CD4-positive, alpha-beta T cell (primary cell): ENCODE measurements at regions not wholly inside any gene's neighbourhood (a gene's known extent, or its start where the extent isn't known, plus 50 kb on each side); places are given as distances from the start of the nearest gene placed in this dataset.

Experiments
- ATAC-seq: fragments of 200-7000 bp; cut with Tn5 transposase; one replicate; pipeline ENCODE4 v1.10.0; 2022; ENCODE audit warnings: mild to moderate bottlenecking; ENCODE audit not compliant: poor library complexity
- CTCF ChIA-PET: fragments of 350-600 bp; sonication (Branson Sonifier 250); formaldehyde crosslinking; loops from one replicate; lab custom pipeline; 2021; ENCODE audit warnings: antibody characterized with exemption, inconsistent platforms; lab: Charles Lee
- POLR2A ChIA-PET: fragments of 350-600 bp; sonication (Branson Sonifier 250); formaldehyde crosslinking; loops from one replicate; lab custom pipeline; 2021; ENCODE audit warnings: antibody characterized with exemption, inconsistent platforms; lab: Charles Lee
- DNase-seq, 14 experiments: peaks; one replicate each; pipeline ENCODE4 v3.0.0-alpha.2; 2013 to 2020; ENCODE audit warnings: mixed read lengths in 2 of 14
- H3K27ac ChIP-seq, 2 donors: one replicate each; pipeline versions ENCODE4 v1.5.1 to v1.7.0; 2013; ENCODE audit warnings: low read length in 2 of 2, low read depth in 1 of 2, mild to moderate bottlenecking in 1 of 2
- H3K27me3 ChIP-seq, 2 experiments: 1 replicate in 1 of 2; 2 replicates in 1 of 2; pipeline versions ENCODE4 v1.6.1 to v1.7.0; 2013; ENCODE audit warnings: low read length in 2 of 2, control low read depth in 1 of 2, mild to moderate bottlenecking in 1 of 2, moderate library complexity in 1 of 2; ENCODE audit not compliant: insufficient read depth in 2 of 2, control insufficient read depth in 1 of 2
- H3K36me3 ChIP-seq: one replicate; pipeline ENCODE4 v1.6.1; 2013; ENCODE audit warnings: low read length, control low read depth; ENCODE audit not compliant: insufficient read depth
- H3K4me1 ChIP-seq: one replicate; pipeline ENCODE4 v1.6.1; 2013; ENCODE audit warnings: low read length, control low read depth; ENCODE audit not compliant: insufficient read depth
- H3K4me3 ChIP-seq: one replicate; pipeline ENCODE4 v1.5.1; 2013; ENCODE audit warnings: mild to moderate bottlenecking, low read length, moderate library complexity
- H3K9me3 ChIP-seq, 2 experiments: 1 replicate in 1 of 2; 2 replicates in 1 of 2; pipeline versions ENCODE4 v1.6.1 to v1.7.0; 2013; ENCODE audit warnings: low read length in 2 of 2, mild to moderate bottlenecking in 2 of 2, control low read depth in 1 of 2, moderate library complexity in 1 of 2; ENCODE audit not compliant: control insufficient read depth in 1 of 2, insufficient read depth in 1 of 2
- H3K27ac Mint-ChIP-seq: one replicate; pipeline ENCODE4 v1.8.0; 2020; ENCODE audit warnings: mixed read lengths
- H3K27me3 Mint-ChIP-seq: one replicate; pipeline ENCODE4 v1.8.0; 2021; ENCODE audit warnings: mixed read lengths
- H3K36me3 Mint-ChIP-seq: one replicate; pipeline ENCODE4 v1.8.0; 2021; ENCODE audit warnings: low read depth, mixed read lengths
- H3K4me1 Mint-ChIP-seq: one replicate; pipeline ENCODE4 v1.8.0; 2021; ENCODE audit warnings: low read depth, mixed read lengths
- H3K4me3 Mint-ChIP-seq: one replicate; pipeline ENCODE4 v1.8.0; 2020; ENCODE audit warnings: mild to moderate bottlenecking, mixed read lengths
- H3K9me3 Mint-ChIP-seq: one replicate; pipeline ENCODE4 v1.8.0; 2020; ENCODE audit warnings: mixed read lengths
- intact Hi-C, 2 experiments: fragments of 100-400 bp; cut with DNase I in 1 of 2; cut with micrococcal nuclease in 1 of 2; formaldehyde crosslinking; loops; one replicate each; pipeline versions ENCODE4 v1.15.1 to v1.9.0; 2023 to 2025; cut with DNase I, micrococcal nuclease
- TF ChIP-seq, protein P1 (sequence below): fragments of 200-600 bp; IDR thresholded peaks from one replicate; pipeline ENCODE4 v1.8.0; 2022; ENCODE audit warnings: antibody characterized with exemption, mild to moderate bottlenecking

DNA sequence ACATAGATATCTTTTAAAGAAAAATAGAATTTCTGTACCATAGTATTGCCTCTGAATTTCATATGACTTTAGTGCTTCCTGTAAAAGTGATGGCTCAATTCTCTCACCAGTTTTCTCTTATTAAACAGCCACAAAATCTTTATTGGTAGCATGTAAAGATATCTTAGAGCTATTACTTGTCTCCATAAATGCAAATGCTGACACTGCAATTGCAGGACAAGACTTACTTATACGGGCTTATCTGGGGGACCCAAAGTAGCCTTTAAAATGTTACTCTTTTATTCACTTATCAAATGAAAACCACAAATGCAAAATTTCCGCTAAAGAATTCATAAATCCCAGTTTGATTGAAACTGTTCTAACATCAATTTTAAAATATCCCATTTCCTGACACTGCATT is 287.1 kb upstream of the SPTLC3 start:
- no peak overlapping the region for H3K27ac Mint-ChIP-seq
- Histone ChIP-seq H3K27ac (no peak overlapping the region), H3K9me3 (no peaks in the 10 kb centered on the region), H3K36me3 (no peaks in the 10 kb centered on the region), H3K4me1 (no peaks in the 10 kb centered on the region), H3K4me3 (no peak overlapping the region), H3K27me3 (no peaks in the 10 kb centered on the region)
- CTCF ChIA-PET = no interaction called here
- DNase-seq = no peak
- no peak overlapping the region for H3K4me3 Mint-ChIP-seq
- H3K4me1 Mint-ChIP-seq = no peaks in the 10 kb centered on the region
- TF ChIP-seq, protein P1, sequence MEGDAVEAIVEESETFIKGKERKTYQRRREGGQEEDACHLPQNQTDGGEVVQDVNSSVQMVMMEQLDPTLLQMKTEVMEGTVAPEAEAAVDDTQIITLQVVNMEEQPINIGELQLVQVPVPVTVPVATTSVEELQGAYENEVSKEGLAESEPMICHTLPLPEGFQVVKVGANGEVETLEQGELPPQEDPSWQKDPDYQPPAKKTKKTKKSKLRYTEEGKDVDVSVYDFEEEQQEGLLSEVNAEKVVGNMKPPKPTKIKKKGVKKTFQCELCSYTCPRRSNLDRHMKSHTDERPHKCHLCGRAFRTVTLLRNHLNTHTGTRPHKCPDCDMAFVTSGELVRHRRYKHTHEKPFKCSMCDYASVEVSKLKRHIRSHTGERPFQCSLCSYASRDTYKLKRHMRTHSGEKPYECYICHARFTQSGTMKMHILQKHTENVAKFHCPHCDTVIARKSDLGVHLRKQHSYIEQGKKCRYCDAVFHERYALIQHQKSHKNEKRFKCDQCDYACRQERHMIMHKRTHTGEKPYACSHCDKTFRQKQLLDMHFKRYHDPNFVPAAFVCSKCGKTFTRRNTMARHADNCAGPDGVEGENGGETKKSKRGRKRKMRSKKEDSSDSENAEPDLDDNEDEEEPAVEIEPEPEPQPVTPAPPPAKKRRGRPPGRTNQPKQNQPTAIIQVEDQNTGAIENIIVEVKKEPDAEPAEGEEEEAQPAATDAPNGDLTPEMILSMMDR = no peak
- peaks cover 2% of the 10 kb centered on the region for H3K9me3 Mint-ChIP-seq
- no peaks in the 10 kb centered on the region for H3K36me3 Mint-ChIP-seq
- ATAC-seq = no peak
- no peaks in the 10 kb centered on the region for H3K27me3 Mint-ChIP-seq
- intact Hi-C loops = no loop called here
- POLR2A ChIA-PET = no interaction called here

DNA sequence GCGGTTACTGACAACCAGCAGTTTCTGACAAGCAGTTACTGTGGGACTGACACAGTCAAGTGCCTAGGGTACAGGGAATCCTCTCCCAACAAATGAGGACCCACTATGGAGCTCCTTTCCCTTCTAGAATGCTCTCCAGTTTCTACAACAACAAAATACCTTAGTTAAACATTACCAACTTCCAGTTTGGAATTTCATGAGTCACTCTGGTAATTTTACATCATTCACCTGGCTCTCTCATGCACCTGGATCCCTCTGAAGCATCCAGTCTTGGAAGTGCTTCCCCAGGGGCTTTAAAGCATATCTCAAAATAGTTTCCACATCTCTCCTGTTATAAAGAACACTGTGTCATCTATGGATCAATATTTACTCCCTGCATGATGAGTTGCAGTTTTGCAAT is 286.7 kb upstream of the SPTLC3 start:
- no peaks in the 10 kb centered on the region for H3K4me1 Mint-ChIP-seq
- no peaks in the 10 kb centered on the region for H3K9me3 ChIP-seq
- no peak overlapping the region for H3K4me3 ChIP-seq
- H3K4me1 ChIP-seq = no peaks in the 10 kb centered on the region
- H3K27ac Mint-ChIP-seq = no peak overlapping the region
- intact Hi-C loops = no loop called here
- H3K36me3 ChIP-seq = no peaks in the 10 kb centered on the region
- H3K27me3 ChIP-seq = no peaks in the 10 kb centered on the region
- no peak for ATAC-seq
- no peak overlapping the region for H3K27ac ChIP-seq
- peaks cover 2% of the 10 kb centered on the region for H3K9me3 Mint-ChIP-seq
- DNase-seq = no peak
- TF ChIP-seq, protein P1 = no peak
- no peaks in the 10 kb centered on the region for H3K27me3 Mint-ChIP-seq
- ChIA-PET CTCF (no interaction called here), POLR2A (no interaction called here)
- no peaks in the 10 kb centered on the region for H3K36me3 Mint-ChIP-seq
- no peak overlapping the region for H3K4me3 Mint-ChIP-seq

DNA sequence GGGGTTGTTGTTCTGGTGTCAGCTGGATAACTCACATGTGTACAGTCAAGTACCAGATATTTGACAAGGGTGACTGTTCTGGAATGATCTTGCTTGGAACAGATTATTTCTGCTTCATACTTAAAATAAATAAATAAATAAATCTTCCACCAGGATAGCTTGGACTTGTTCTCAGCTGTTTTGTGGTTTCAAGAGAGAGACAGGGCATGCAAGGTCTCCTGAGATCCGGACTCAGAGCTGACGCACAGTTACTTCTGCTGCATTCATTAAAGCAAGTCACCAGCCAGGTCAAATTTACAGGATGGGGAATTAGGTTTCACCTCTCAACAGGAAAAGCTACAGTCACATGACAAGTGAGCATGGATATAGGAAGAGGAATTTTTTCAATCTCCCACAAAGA is 285.0 kb upstream of the SPTLC3 start:
- H3K27ac ChIP-seq = no peak overlapping the region
- intact Hi-C loops = no loop called here
- ChIA-PET POLR2A (no interaction called here), CTCF (no interaction called here)
- Mint-ChIP-seq H3K4me1 (no peaks in the 10 kb centered on the region), H3K27ac (no peak overlapping the region), H3K36me3 (no peaks in the 10 kb centered on the region), H3K27me3 (no peaks in the 10 kb centered on the region), H3K4me3 (no peak overlapping the region), H3K9me3 (peaks cover 2% of the 10 kb centered on the region)
- H3K9me3 ChIP-seq = no peaks in the 10 kb centered on the region
- H3K4me1 ChIP-seq = no peaks in the 10 kb centered on the region
- H3K27me3 ChIP-seq = no peaks in the 10 kb centered on the region
- no peak overlapping the region for H3K4me3 ChIP-seq
- no peaks in the 10 kb centered on the region for H3K36me3 ChIP-seq
- TF ChIP-seq, protein P1 = no peak
- ATAC-seq (no peak), DNase-seq (no peak)
